ENCODE measurements at regions not wholly inside any gene's neighbourhood (a gene's known extent, or its start where the extent isn't known, plus 50 kb on each side); places are given as distances from the start of the nearest gene placed in this dataset.

- no peaks in the 10 kb centered on the region for H3K4me1 ChIP-seq (ENCODE audit: insufficient read depth, low read length, poor library complexity, severe bottlenecking)
- no peaks in the 10 kb centered on the region for H3K9me3 ChIP-seq (ENCODE audit: insufficient read depth, low read depth, low read length)
- no peaks in the 10 kb centered on the region for H3K36me3 ChIP-seq (ENCODE audit: insufficient read depth, low read length)
- no peak overlapping the region for H3K4me3 ChIP-seq (ENCODE audit: low read length, poor library complexity, severe bottlenecking)
- H3F3A ChIP-seq (ENCODE audit: low read depth): no peaks in the 10 kb centered on the region
- H4K20me1 ChIP-seq (ENCODE audit: insufficient read depth, low read length, poor library complexity, severe bottlenecking): no peaks in the 10 kb centered on the region
- no peaks in the 10 kb centered on the region for H3K9me2 ChIP-seq (replicated peaks; ENCODE audit: low read depth, low read length)
- no peaks in the 10 kb centered on the region for H3K27me3 ChIP-seq (ENCODE audit: insufficient read depth, low read length, poor library complexity, severe bottlenecking)
- no peak overlapping the region for H3K4me2 ChIP-seq (ENCODE audit: low read depth, low read length, poor library complexity, severe bottlenecking)
- no peaks in the 10 kb centered on the region for H3K79me2 ChIP-seq (ENCODE audit: insufficient read depth, low read length)
- no peak overlapping the region for H3K9ac ChIP-seq (ENCODE audit: low read depth, low read length, poor library complexity, severe bottlenecking)
- TF ChIP-seq CTCF (conservative IDR thresholded peaks at IDR 0.05; ENCODE audit: low read length) (no peak), EZH2phosphoT487 (IDR thresholded peaks at IDR 0.05; ENCODE audit: borderline replicate concordance) (no peak)
- H2AFZ ChIP-seq (ENCODE audit: low read length): no peak overlapping the region
Observed at GRCh38 chr12:88255847-88256246, 113.7 kb downstream of the TMTC3 start.

- Histone ChIP-seq H3K79me2 (ENCODE audit: insufficient read depth, low read length) (no peaks in the 10 kb centered on the region), H3F3A (ENCODE audit: low read depth) (no peaks in the 10 kb centered on the region), H2AFZ (ENCODE audit: low read length) (no peak overlapping the region), H3K9ac (ENCODE audit: low read depth, low read length, poor library complexity, severe bottlenecking) (no peak overlapping the region), H3K36me3 (ENCODE audit: insufficient read depth, low read length) (no peaks in the 10 kb centered on the region), H4K20me1 (ENCODE audit: insufficient read depth, low read length, poor library complexity, severe bottlenecking) (no peaks in the 10 kb centered on the region), H3K9me3 (ENCODE audit: insufficient read depth, low read depth, low read length) (no peaks in the 10 kb centered on the region), H3K4me2 (ENCODE audit: low read depth, low read length, poor library complexity, severe bottlenecking) (no peak overlapping the region), H3K9me2 (replicated peaks; ENCODE audit: low read depth, low read length) (no peaks in the 10 kb centered on the region; the same call in 1 of the 2 replicates), H3K4me3 (ENCODE audit: low read length, poor library complexity, severe bottlenecking) (no peak overlapping the region), H3K4me1 (ENCODE audit: insufficient read depth, low read length, poor library complexity, severe bottlenecking) (no peaks in the 10 kb centered on the region), H3K27me3 (ENCODE audit: insufficient read depth, low read length, poor library complexity, severe bottlenecking) (no peaks in the 10 kb centered on the region)
- no peak for TF ChIP-seq EZH2phosphoT487 (IDR thresholded peaks at IDR 0.05; ENCODE audit: borderline replicate concordance)
- TF ChIP-seq CTCF (conservative IDR thresholded peaks at IDR 0.05; ENCODE audit: low read length): no peak
Observed at GRCh38 chr12:88258396-88258795, 116.3 kb downstream of the TMTC3 start.

- Histone ChIP-seq H3K36me3 (ENCODE audit: insufficient read depth, low read length) (no peaks in the 10 kb centered on the region), H3K79me2 (ENCODE audit: insufficient read depth, low read length) (no peaks in the 10 kb centered on the region), H2AFZ (ENCODE audit: low read length) (no peak overlapping the region), H3K4me2 (ENCODE audit: low read depth, low read length, poor library complexity, severe bottlenecking) (no peak overlapping the region), H3K9me3 (ENCODE audit: insufficient read depth, low read depth, low read length) (no peaks in the 10 kb centered on the region), H3K27me3 (ENCODE audit: insufficient read depth, low read length, poor library complexity, severe bottlenecking) (no peaks in the 10 kb centered on the region), H3F3A (ENCODE audit: low read depth) (no peaks in the 10 kb centered on the region), H4K20me1 (ENCODE audit: insufficient read depth, low read length, poor library complexity, severe bottlenecking) (no peaks in the 10 kb centered on the region), H3K9me2 (replicated peaks; ENCODE audit: low read depth, low read length) (no peaks in the 10 kb centered on the region; the same call in 1 of the 2 replicates), H3K4me3 (ENCODE audit: low read length, poor library complexity, severe bottlenecking) (no peak overlapping the region), H3K4me1 (ENCODE audit: insufficient read depth, low read length, poor library complexity, severe bottlenecking) (no peaks in the 10 kb centered on the region), H3K9ac (ENCODE audit: low read depth, low read length, poor library complexity, severe bottlenecking) (no peak overlapping the region)
- TF ChIP-seq CTCF (conservative IDR thresholded peaks at IDR 0.05; ENCODE audit: low read length): no peak
- no peak for TF ChIP-seq EZH2phosphoT487 (IDR thresholded peaks at IDR 0.05; ENCODE audit: borderline replicate concordance)
Observed at GRCh38 chr12:88266806-88267360, 124.8 kb downstream of the TMTC3 start.
